WTC11 (cell line): ENCODE measurements at regions not wholly inside any gene's neighbourhood (a gene's known extent, or its start where the extent isn't known, plus 50 kb on each side); places are given as distances from the start of the nearest gene placed in this dataset.
"Not testable (repeated sequence)": the region's sequence is repeated elsewhere in the genome, so short reads cannot be mapped to it uniquely, and the experiment has no call there.

ENCODE experiments used
- ATAC-seq: fragments of 200-7000 bp; cut with Tn5 transposase; 2 replicates; pipeline ENCODE4 v1.10.0; 2021; ENCODE audit warnings: mild to moderate bottlenecking, moderate library complexity
- CTCF ChIA-PET: fragments of 300-600 bp; sonication (Branson Sonifier 250); formaldehyde crosslinking; loops from one replicate; lab custom pipeline; 2021; ENCODE audit warnings: antibody characterized with exemption; lab: Charles Lee
- POLR2A ChIA-PET: fragments of 350-600 bp; sonication (Branson Sonifier 250); formaldehyde crosslinking; loops from one replicate; lab custom pipeline; 2021; ENCODE audit warnings: antibody characterized with exemption; lab: Charles Lee
- DNase-seq: peaks from one replicate; pipeline ENCODE4 v3.0.0; 2021; ENCODE audit warnings: low spot score
- H3K27ac Mint-ChIP-seq: 2 replicates; pipeline ENCODE4 v1.8.0; 2021; ENCODE audit warnings: mixed read lengths
- H3K27me3 Mint-ChIP-seq: 2 replicates; pipeline ENCODE4 v1.8.0; 2021; ENCODE audit warnings: low read depth, mild to moderate bottlenecking, moderate library complexity, mixed read lengths
- H3K36me3 Mint-ChIP-seq: 2 replicates; pipeline ENCODE4 v1.8.0; 2021; ENCODE audit warnings: mixed read lengths
- H3K4me1 Mint-ChIP-seq: 2 replicates; pipeline ENCODE4 v1.8.0; 2022; ENCODE audit warnings: mixed read lengths
- H3K4me3 Mint-ChIP-seq: 2 replicates; pipeline ENCODE4 v1.8.0; 2021; ENCODE audit warnings: mild to moderate bottlenecking, moderate library complexity, mixed read lengths
- H3K9me3 Mint-ChIP-seq: 2 replicates; pipeline ENCODE4 v1.8.0; 2021; ENCODE audit warnings: mixed read lengths
- CREB1 ChIP-seq: sonication (generic); formaldehyde crosslinking; IDR thresholded peaks from 2 replicates; pipeline ENCODE4 v1.8.0; 2023; ENCODE audit warnings: mild to moderate bottlenecking, missing genetic modification reagents
- ERG ChIP-seq: fragments of 250-450 bp; sonication (Bioruptor Pico); IDR thresholded peaks from 2 replicates; pipeline ENCODE4 v1.8.0; 2021; ENCODE audit warnings: mild to moderate bottlenecking
- FOXK1 ChIP-seq: sonication (generic); formaldehyde crosslinking; IDR thresholded peaks from 2 replicates; pipeline ENCODE4 v1.8.0; 2022; ENCODE audit warnings: mild to moderate bottlenecking, moderate library complexity, missing genetic modification reagents
- FOXP1 ChIP-seq: sonication (generic); formaldehyde crosslinking; IDR thresholded peaks from 2 replicates; pipeline ENCODE4 v1.8.0; 2022; ENCODE audit warnings: missing genetic modification reagents, mild to moderate bottlenecking, moderate library complexity, borderline replicate concordance
- GTF2I ChIP-seq: fragments of 250-450 bp; sonication (Bioruptor Pico); conservative IDR thresholded peaks from 2 replicates; pipeline ENCODE4 v1.4.0; 2021; ENCODE audit warnings: mild to moderate bottlenecking
- IRF2 ChIP-seq: sonication (generic); formaldehyde crosslinking; IDR thresholded peaks from 2 replicates; pipeline ENCODE4 v1.8.0; 2022; ENCODE audit warnings: low read depth, missing genetic modification reagents, borderline replicate concordance
- JUN ChIP-seq: sonication (generic); formaldehyde crosslinking; IDR thresholded peaks from 2 replicates; pipeline ENCODE4 v1.8.0; 2023; ENCODE audit warnings: mild to moderate bottlenecking, missing genetic modification reagents
- MLX ChIP-seq: sonication (generic); formaldehyde crosslinking; IDR thresholded peaks from 2 replicates; pipeline ENCODE4 v1.8.1; 2023; ENCODE audit warnings: mild to moderate bottlenecking, missing genetic modification reagents, moderate library complexity
- MXD4 ChIP-seq: fragments of 250-450 bp; sonication (Bioruptor Pico); IDR thresholded peaks from 2 replicates; pipeline ENCODE4 v1.8.0; 2021; ENCODE audit warnings: mild to moderate bottlenecking, moderate library complexity, borderline replicate concordance
- MYBL2 ChIP-seq: sonication (generic); formaldehyde crosslinking; IDR thresholded peaks from 2 replicates; pipeline ENCODE4 v1.8.1; 2023; ENCODE audit warnings: mild to moderate bottlenecking, moderate library complexity, missing genetic modification reagents
- NFATC4 ChIP-seq: fragments of 250-450 bp; sonication (Bioruptor Pico); IDR thresholded peaks from 2 replicates; pipeline ENCODE4 v1.9.0; 2021; ENCODE audit warnings: mild to moderate bottlenecking
- NFE2L1 ChIP-seq: sonication (generic); formaldehyde crosslinking; IDR thresholded peaks from 2 replicates; pipeline ENCODE4 v1.8.1; 2023; ENCODE audit warnings: missing genetic modification reagents
- NFYB ChIP-seq: sonication (generic); formaldehyde crosslinking; conservative IDR thresholded peaks from 2 replicates; pipeline ENCODE4 v1.8.0; 2022; ENCODE audit warnings: low read depth, missing genetic modification reagents
- NR2C2 ChIP-seq: sonication (generic); formaldehyde crosslinking; IDR thresholded peaks from 2 replicates; pipeline ENCODE4 v1.8.0; 2022; ENCODE audit warnings: mild to moderate bottlenecking, missing genetic modification reagents
- NR3C1 ChIP-seq: sonication (generic); formaldehyde crosslinking; conservative IDR thresholded peaks from 2 replicates; pipeline ENCODE4 v1.8.1; 2023; ENCODE audit warnings: low read depth, mild to moderate bottlenecking, missing genetic modification reagents
- OVOL2 ChIP-seq: fragments of 250-450 bp; sonication (Bioruptor Pico); IDR thresholded peaks from 2 replicates; pipeline ENCODE4 v1.9.0; 2021; ENCODE audit warnings: mild to moderate bottlenecking, borderline replicate concordance
- PRRX2 ChIP-seq: fragments of 250-450 bp; sonication (Bioruptor Pico); IDR thresholded peaks from 2 replicates; pipeline ENCODE4 v1.8.0; 2021; ENCODE audit warnings: mild to moderate bottlenecking
- RELA ChIP-seq: sonication (generic); formaldehyde crosslinking; IDR thresholded peaks from 2 replicates; pipeline ENCODE4 v1.8.1; 2022; ENCODE audit warnings: missing genetic modification reagents, mild to moderate bottlenecking, borderline replicate concordance
- RORB ChIP-seq: fragments of 250-450 bp; sonication (Bioruptor Pico); IDR thresholded peaks from 2 replicates; pipeline ENCODE4 v1.9.0; 2021; ENCODE audit warnings: mild to moderate bottlenecking
- USF2 ChIP-seq: sonication (generic); formaldehyde crosslinking; IDR thresholded peaks from 2 replicates; pipeline ENCODE4 v1.8.1; 2023; ENCODE audit warnings: mild to moderate bottlenecking, missing genetic modification reagents, moderate library complexity
- ZBTB21 ChIP-seq: sonication (generic); formaldehyde crosslinking; IDR thresholded peaks from 2 replicates; pipeline ENCODE4 v1.8.1; 2023; ENCODE audit warnings: mild to moderate bottlenecking, missing genetic modification reagents, borderline replicate concordance
- ZNF121 ChIP-seq: sonication (generic); formaldehyde crosslinking; IDR thresholded peaks from 2 replicates; pipeline ENCODE4 v1.8.0; 2023; ENCODE audit warnings: missing genetic modification reagents
- ZNF671 ChIP-seq: fragments of 250-450 bp; sonication (Bioruptor Pico); IDR thresholded peaks from 2 replicates; pipeline ENCODE4 v1.8.0; 2021; ENCODE audit warnings: mild to moderate bottlenecking

- no peak for TF ChIP-seq ERG (CRISPR knock-in tag)
- TF ChIP-seq NR3C1 = no peak
- no peak for TF ChIP-seq FOXK1 (CRISPR knock-in tag)
- no peak for TF ChIP-seq RORB (CRISPR knock-in tag)
- no peak for TF ChIP-seq RELA (CRISPR knock-in tag)
- TF ChIP-seq MXD4 (CRISPR knock-in tag) = no peak
- TF ChIP-seq CREB1 (CRISPR knock-in tag) = no peak
These were observed 1470.1 kb upstream of the GOT2 start (continued) for GRCh38 chr16:60204181-60204580.

GRCh38 chr16:60203525-60204124 is 1469.5 kb upstream of the GOT2 start:
- peak overlapping the region; percentile 15; the same call in 1 of the 2 replicates for H3K27ac Mint-ChIP-seq
- ChIA-PET CTCF (no interaction called here), POLR2A (no interaction called here)
- DNase-seq = no peak
- H3K36me3 Mint-ChIP-seq = 0 out of 2 replicates have a peak, but pooled peaks cover 2% of the 10 kb centered on the region
- no peak overlapping the region for H3K4me3 Mint-ChIP-seq
- ATAC-seq = no peak
- H3K4me1 Mint-ChIP-seq = peaks cover 83% of the 10 kb centered on the region
- no peaks in the 10 kb centered on the region for H3K27me3 Mint-ChIP-seq
- TF ChIP-seq JUN (CRISPR knock-in tag) = no peak
- TF ChIP-seq ZNF121 = no peak
- TF ChIP-seq NFATC4 (CRISPR knock-in tag) = no peak
- no peak for TF ChIP-seq NR2C2 (CRISPR knock-in tag)
- TF ChIP-seq IRF2 (CRISPR knock-in tag) = no peak
- TF ChIP-seq PRRX2 (CRISPR knock-in tag) = no peak
- 0 out of 2 replicates have a peak, but pooled peaks cover 3% of the 10 kb centered on the region for H3K9me3 Mint-ChIP-seq

- DNase-seq, CTCF ChIA-PET, H3K27me3 Mint-ChIP-seq, H3K9me3 Mint-ChIP-seq, H3K36me3 Mint-ChIP-seq, H3K4me3 Mint-ChIP-seq, POLR2A ChIA-PET, H3K27ac Mint-ChIP-seq, ATAC-seq: not testable (repeated sequence)
- H3K4me1 Mint-ChIP-seq = peaks cover 62% of the 10 kb centered on the region
These were observed 1466.6 kb upstream of the GOT2 start for GRCh38 chr16:60200729-60201128.

- H3K9me3 Mint-ChIP-seq = peaks cover 3% of the 10 kb centered on the region
- peaks cover 2% of the 10 kb centered on the region; the same call in 1 of the 2 replicates for H3K36me3 Mint-ChIP-seq
- no peaks in the 10 kb centered on the region for H3K27me3 Mint-ChIP-seq
- ATAC-seq (no peak), DNase-seq (no peak)
- H3K4me3 Mint-ChIP-seq = no peak overlapping the region
- TF ChIP-seq MYBL2 (no peak), ZNF121 (no peak), PRRX2 (CRISPR knock-in tag) (no peak), GTF2I (no peak)
- H3K4me1 Mint-ChIP-seq = peaks cover 60% of the 10 kb centered on the region
- ChIA-PET POLR2A (no interaction called here), CTCF (no interaction called here)
- 0 out of 2 replicates have a peak overlapping the region, but pooled peaks have one; percentile 32 for H3K27ac Mint-ChIP-seq
These were observed 1466.0 kb upstream of the GOT2 start for GRCh38 chr16:60200161-60200560.

- ChIA-PET CTCF (no interaction called here), POLR2A (no interaction called here)
- H3K9me3 Mint-ChIP-seq = peaks cover 11% of the 10 kb centered on the region
- H3K27me3 Mint-ChIP-seq = no peaks in the 10 kb centered on the region
- peak overlapping the region; percentile 19; the same call in 1 of the 2 replicates for H3K27ac Mint-ChIP-seq
- peaks cover 10% of the 10 kb centered on the region; the same call in 1 of the 2 replicates for H3K36me3 Mint-ChIP-seq
- TF ChIP-seq IRF2 (CRISPR knock-in tag) (no peak), NFYB (CRISPR knock-in tag) (no peak), FOXP1 (CRISPR knock-in tag) (no peak), OVOL2 (CRISPR knock-in tag) (no peak), MLX (CRISPR knock-in tag) (no peak), ZBTB21 (CRISPR knock-in tag) (no peak), ZNF671 (no peak), USF2 (CRISPR knock-in tag) (no peak), NFE2L1 (CRISPR knock-in tag) (no peak), JUN (CRISPR knock-in tag) (no peak)
- TF ChIP-seq, all 79 proteins: peak for 0
- peak overlapping the region; percentile 31; the same call in 1 of the 2 replicates for H3K4me3 Mint-ChIP-seq
- DNase-seq (no peak), ATAC-seq (peak; percentile 90)
- peaks cover 50% of the 10 kb centered on the region for H3K4me1 Mint-ChIP-seq
These were observed 1465.0 kb upstream of the GOT2 start for GRCh38 chr16:60199150-60199549.
